ENCODE measurements at regions not wholly inside any gene's neighbourhood (a gene's known extent, or its start where the extent isn't known, plus 50 kb on each side); places are given as distances from the start of the nearest gene placed in this dataset.

DNA sequence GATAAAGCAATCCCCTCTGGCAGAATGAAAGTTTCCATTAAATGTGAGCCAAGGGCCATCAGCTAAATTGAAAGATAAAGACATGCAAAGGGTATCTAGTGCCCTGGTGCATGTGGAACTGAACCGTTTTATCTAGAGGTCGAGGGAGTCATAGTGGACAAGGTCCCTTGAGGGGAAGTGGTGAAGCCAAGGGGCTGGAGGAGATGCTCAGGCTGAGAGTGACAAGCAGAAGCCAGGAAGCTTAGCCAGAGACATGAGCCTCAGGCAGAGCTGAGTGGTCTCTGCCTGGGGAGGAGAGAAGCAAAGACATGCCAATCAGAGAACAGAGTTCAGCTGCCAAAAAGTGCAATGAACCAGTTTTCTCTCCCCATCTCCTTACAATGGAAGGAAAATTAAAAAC, 68.1 kb upstream of the SLC10A2 start:
- TF ChIP-seq POLR2AphosphoS5 (IDR thresholded peaks at IDR 0.05; ENCODE audit: low read depth, low read length): no peak
- no peak for TF ChIP-seq POLR2A (IDR thresholded peaks at IDR 0.05; ENCODE audit: low read depth, low read length)
- TF ChIP-seq TAF1 (IDR thresholded peaks at IDR 0.05; ENCODE audit: low read depth, low read length): no peak
- no peak for TF ChIP-seq POU2F2 (IDR thresholded peaks at IDR 0.05; ENCODE audit: low read depth, low read length)
- no peak for TF ChIP-seq SPI1 (IDR thresholded peaks at IDR 0.05; ENCODE audit: low read depth, low read length)

Measured in GM12891 (cell line).